Brain microvascular endothelial cell (primary cell): ENCODE measurements at regions not wholly inside any gene's neighbourhood (a gene's known extent, or its start where the extent isn't known, plus 50 kb on each side); places are given as distances from the start of the nearest gene placed in this dataset.

Experiments used
- DNase-seq: peaks from one replicate; pipeline ENCODE4 v3.0.0-alpha.2; 2020
- H3K27ac ChIP-seq: fragments of 250-450 bp; sonication (Bioruptor Pico); 2 replicates; pipeline ENCODE4 v1.5.1; 2020; ENCODE audit warnings: mild to moderate bottlenecking, moderate library complexity
- H3K27me3 ChIP-seq: fragments of 250-450 bp; sonication (Bioruptor Pico); replicated peaks from 2 replicates; pipeline ENCODE4 v1.5.1; 2020; ENCODE audit warnings: mild to moderate bottlenecking
- H3K36me3 ChIP-seq: fragments of 250-450 bp; sonication (Bioruptor Pico); replicated peaks from 2 replicates; pipeline ENCODE4 v1.5.1; 2020; ENCODE audit warnings: mild to moderate bottlenecking
- H3K4me3 ChIP-seq: 2 replicates; pipeline ENCODE4 v1.5.1; 2011; ENCODE audit warnings: low read depth, mild to moderate bottlenecking, control low read depth, low read length, moderate library complexity
- CTCF ChIP-seq: IDR thresholded peaks from 2 replicates; pipeline ENCODE4 v1.5.1; 2011; ENCODE audit warnings: low read depth, mild to moderate bottlenecking, moderate library complexity, low read length, control low read depth, inconsistent platforms; ENCODE audit errors: missing control alignments
- in situ Hi-C: cut with HindIII; loops from 2 replicates; pipeline ENCODE4 v1.10.0; 2017; ENCODE audit warnings: low sequenced_read_pairs, low pct_ligation_motif_present

DNA sequence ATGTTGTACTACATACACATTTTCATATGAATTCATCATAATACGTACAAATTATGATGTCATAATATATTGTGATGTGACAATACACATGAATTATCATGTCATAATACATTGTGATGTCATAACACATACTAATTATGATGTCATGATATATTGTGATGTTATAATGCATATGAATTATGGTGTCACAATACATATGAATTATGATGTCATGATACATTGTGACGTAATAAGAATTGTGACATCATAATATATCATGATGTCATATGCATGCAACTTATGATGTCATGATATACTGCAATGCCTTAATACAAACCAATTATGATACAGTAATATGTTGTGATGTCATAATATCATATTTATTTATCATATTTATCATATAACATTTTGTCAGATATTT lies 2074.3 kb downstream of the TP53TG3F start:
- Histone ChIP-seq H3K4me3 (no peak overlapping the region), H3K36me3 (no peaks in the 10 kb centered on the region), H3K27me3 (no peaks in the 10 kb centered on the region), H3K27ac (no peak overlapping the region)
- no peak for DNase-seq
- TF ChIP-seq CTCF: no peak
- in situ Hi-C loops: no loop called here

DNA sequence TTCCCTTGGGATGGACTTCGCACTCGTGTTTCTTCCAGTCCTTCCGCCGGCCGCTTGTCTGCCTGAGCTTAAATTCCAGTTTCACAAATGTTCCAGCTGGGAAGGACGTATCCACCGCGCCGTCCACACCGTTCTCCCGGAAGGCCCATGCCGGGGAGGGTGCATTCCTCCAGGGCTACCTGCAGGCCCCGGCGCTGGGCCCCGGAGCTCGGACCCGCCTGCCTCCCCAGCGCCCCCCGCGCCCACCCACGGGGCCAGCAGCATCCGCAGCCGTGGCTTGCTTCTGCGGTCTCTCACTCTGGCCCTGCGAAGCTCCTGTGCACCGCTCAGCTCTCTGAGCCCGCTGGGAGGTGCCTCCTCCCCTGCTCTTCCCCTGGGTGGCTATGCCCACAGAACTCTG lies 2084.1 kb downstream of the TP53TG3F start:
- TF ChIP-seq CTCF: no peak
- Histone ChIP-seq H3K36me3 (no peaks in the 10 kb centered on the region), H3K4me3 (no peak overlapping the region), H3K27me3 (no peaks in the 10 kb centered on the region), H3K27ac (no peak overlapping the region)
- DNase-seq: no peak
- in situ Hi-C loops: no loop called here

DNA sequence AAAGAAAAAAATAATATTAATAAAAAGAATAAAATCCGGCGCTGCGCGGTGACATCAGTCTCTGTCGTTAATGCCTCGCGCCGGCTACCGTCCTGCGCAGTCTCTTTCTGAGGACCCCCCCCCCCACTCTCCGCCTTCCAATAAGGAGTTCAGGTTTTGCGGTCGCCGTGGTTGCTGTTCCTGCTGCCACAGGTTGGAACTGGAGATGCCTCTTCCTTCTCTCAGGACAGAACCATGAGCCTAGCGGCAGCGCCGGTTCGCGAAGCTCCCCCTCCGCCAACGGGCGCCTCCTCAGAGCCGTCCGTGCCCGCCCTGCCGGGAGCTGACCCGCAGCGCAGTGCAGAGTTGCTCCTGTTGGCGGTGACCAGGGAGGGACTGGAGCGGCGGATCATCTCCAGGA lies 2093.4 kb downstream of the TP53TG3F start:
- H3K4me3 ChIP-seq: no peak overlapping the region
- no peaks in the 10 kb centered on the region for H3K27me3 ChIP-seq
- in situ Hi-C loops: no loop called here

GRCh38 chr16:35557731-35558130 lies 2098.3 kb downstream of the TP53TG3F start:
- in situ Hi-C loops: no loop called here
- no peaks in the 10 kb centered on the region for H3K27me3 ChIP-seq
- no peak for DNase-seq
- no peak for TF ChIP-seq CTCF
- no peak overlapping the region for H3K27ac ChIP-seq
- H3K36me3 ChIP-seq: no peaks in the 10 kb centered on the region
- H3K4me3 ChIP-seq: no peak overlapping the region

More for the DNA sequence above, 2093.4 kb downstream of the TP53TG3F start:
- Histone ChIP-seq H3K27ac (no peak overlapping the region), H3K36me3 (no peaks in the 10 kb centered on the region)
- TF ChIP-seq CTCF: no peak
- DNase-seq: no peak

GRCh38 chr16:35559911-35560636 lies 2100.7 kb downstream of the TP53TG3F start:
- Histone ChIP-seq H3K27me3 (no peaks in the 10 kb centered on the region), H3K27ac (no peak overlapping the region), H3K36me3 (no peaks in the 10 kb centered on the region), H3K4me3 (no peak overlapping the region)
- in situ Hi-C loops: no loop called here
- no peak for TF ChIP-seq CTCF
- no peak for DNase-seq

GRCh38 chr16:35560637-35560984 lies 2101.2 kb downstream of the TP53TG3F start:
- H3K4me3 ChIP-seq: no peak overlapping the region
- no peaks in the 10 kb centered on the region for H3K27me3 ChIP-seq
- no peak overlapping the region for H3K27ac ChIP-seq
- no peaks in the 10 kb centered on the region for H3K36me3 ChIP-seq
- DNase-seq: no peak
- in situ Hi-C loops: no loop called here
- no peak for TF ChIP-seq CTCF
